NOMO-1 treated with DMSO at 0.1 percent for 48 hours (cell line): ENCODE measurements at regions not wholly inside any gene's neighbourhood (a gene's known extent, or its start where the extent isn't known, plus 50 kb on each side); places are given as distances from the start of the nearest gene placed in this dataset.
A peak's percentile ranks its signal among the peaks of the same experiment; 100 is the strongest.
"Not testable (repeated sequence)": the region's sequence is repeated elsewhere in the genome, so short reads cannot be mapped to it uniquely, and the experiment has no call there.

ENCODE experiments used
- DNase-seq: peaks from one replicate; lab custom pipeline; 2025; ENCODE audit not compliant: unreplicated experiment; lab: John Stamatoyannopoulos, UW

DNA sequence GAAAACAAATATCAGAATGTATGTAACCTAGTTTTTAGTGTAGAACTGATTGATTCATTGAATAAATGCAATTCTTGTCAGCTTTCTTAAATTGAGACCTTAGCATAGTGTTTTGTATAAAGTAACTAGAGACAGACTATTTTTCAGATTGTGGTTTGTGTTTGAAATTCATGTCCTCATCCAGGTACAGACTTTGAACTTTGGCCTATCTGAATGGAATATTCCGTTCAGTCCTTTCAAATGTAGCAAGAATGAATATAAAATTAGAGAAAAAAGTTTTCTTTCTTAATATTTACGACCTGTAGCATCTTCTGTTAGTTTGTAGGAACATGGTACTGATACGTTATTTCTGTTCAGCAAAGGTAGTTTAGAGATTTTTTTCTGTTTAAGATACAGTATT lies 378.4 kb upstream of the RGS6 start:
- no peak for DNase-seq

DNA sequence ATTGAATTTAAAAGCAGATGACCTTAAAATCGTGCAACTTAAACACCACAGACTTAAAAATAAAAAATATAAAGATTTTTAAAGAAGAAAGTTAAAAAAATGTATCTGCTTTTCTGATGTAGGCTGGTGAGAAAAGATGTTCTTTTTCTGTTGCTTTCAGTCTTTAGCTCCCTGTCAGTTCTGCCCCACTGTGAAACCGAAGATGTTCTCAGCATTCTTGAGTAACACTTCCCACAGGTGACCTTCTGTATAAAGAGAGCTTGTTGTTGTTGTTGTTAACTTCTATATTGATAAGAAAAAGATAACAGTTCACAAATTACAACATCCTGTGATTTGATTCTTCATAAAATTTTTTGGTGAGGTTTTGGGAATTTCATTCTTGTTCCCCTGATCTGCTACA lies 377.9 kb upstream of the RGS6 start:
- DNase-seq, result peak; percentile 17

DNA sequence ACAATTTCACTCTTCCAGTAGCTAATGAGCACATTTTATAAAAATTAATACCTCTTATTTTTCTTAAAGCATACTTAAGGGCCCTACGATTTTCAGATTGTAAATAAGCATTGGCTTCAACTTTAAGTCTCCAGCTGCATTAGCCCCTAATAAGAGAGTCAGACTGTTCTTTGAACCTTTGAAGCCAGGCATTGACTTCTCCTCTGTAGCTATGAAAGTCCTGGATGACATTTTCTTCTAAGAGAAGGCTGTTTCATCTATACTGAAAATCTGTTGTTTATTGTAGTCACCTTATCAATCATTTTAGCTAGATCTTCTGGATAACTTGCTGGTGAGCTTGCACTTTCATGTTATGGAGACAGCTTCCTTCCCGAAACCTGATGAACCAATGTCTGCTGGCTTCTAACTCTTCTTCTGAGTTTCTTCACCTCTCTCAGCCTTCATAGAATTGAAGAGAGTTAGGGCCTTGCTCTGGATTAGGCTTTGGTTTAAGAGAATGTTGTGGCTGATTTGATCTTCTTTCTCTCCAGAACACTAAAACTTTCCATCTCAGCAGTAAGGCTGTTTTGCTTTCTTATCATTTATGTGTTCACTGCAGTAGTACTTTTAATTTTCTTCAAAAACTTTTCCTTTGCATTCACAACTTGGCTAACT lies 377.1 kb upstream of the RGS6 start:
- DNase-seq, result no peak

DNA sequence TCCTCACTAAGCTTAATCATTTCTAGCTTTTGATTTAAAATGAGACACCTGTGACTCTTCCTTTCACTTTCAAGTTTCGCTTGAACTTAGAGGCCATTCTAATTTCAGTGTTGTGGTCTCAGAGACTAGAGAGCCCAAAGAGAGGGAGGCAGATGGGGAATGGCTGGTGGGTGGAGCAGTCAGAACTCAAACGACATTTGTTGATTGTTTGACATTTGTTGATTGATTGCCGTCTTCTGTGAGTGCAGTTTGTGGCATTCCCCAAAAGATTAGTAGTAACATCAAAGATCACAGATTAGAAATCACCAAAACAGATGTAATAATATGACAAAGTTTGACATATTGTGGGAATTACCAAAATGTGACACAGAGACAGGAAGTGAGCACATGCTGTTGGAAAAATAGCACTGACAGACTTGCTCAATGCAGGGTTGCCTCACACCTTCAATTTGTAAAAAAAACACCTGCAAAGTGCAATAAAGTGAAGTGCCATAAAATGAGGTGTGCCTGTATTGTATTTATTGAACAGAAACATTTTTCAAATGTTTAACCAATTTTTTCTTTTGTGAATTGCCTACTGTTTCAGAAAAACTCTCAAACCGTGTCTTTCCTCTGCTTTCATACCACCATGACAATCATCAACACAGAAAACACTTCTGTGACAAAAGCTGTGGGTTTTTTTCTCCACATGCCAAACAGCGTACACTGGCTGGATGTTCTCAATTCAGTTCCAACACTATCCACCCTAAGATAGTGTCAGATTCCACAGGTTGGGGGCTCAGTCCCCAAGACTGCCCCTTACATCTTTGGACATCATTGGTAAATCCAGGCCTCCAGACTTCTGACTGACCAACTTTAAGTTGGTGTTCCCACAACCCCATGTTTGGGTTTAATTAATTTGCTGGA lies 376.3 kb upstream of the RGS6 start:
- DNase-seq, result peak; percentile 67

DNA sequence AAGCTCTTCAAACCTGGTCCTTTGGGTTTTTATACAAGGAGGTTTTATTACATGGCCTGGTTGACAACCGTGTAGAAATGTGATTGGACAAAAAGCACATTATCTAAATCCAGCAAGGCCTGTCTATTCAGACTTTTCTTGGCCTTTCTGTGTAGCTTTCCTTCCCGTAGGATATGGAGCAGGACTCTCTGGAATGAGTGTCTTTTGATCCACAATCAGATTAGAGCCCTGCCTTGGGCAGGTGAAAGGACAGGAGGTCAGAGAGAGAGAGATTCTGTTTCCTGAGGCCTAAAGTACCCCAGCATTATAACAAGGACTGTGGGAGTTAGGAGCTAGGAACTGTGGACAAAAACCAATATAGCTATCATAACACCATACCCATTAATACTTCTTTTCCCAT lies 375.5 kb upstream of the RGS6 start:
- no peak for DNase-seq

DNA sequence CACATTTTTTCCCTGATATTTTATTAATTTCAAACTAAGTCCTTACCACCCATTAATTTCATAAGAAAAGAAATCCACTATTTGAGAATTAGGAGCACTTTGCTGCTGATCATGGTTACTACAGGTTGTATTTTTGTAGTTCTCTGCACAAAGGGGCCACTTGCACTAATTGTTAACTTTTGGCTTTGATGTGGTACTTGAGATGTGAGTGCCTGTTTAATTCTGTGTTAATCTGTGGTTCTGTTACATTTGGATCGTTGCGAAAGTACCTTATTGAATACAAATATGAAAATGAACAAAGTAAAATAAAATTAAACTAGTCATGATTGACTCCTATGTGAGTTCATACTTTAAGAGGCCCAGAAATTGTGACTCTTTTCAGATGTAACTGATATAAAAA lies 374.9 kb upstream of the RGS6 start:
- DNase-seq, result no peak

DNA sequence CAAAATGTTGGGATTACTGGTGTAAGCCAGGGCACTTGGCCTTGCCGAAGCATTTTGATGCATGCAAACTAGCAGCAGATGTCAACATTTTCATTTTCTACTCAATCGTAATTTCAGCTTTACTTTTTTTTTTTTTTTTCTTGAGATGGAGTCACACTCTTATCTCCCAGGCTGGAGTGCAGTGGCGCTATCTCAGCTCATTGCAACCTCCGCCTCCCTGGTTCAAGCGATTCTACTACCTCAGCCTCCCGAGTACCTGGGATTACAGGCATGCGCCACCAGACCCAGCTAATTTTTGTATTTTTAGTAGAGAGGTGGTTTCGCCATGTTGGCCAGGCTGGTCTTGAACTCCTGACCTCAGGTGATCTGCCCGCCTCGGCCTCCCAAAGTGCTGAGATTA lies 373.3 kb upstream of the RGS6 start:
- DNase-seq, result not testable (repeated sequence)

DNA sequence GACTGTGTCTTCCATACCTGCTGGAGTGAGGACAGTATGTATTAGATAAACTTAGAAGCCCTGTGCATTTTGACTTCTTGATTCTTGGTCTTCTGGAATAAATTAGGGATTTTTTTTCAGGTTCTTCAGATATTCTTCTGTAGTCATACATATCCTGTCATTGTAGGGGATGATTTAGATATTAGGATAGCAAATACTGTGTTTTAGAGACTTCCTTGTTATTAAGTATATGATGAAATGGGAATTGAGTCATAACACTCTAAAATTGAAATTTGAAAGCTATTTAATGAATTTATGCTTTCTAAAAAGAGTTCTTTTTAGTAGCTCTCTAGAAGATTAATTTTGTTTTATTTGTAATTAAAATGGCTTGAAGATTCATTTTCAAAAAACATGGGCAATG lies 371.5 kb upstream of the RGS6 start:
- no peak for DNase-seq

DNA sequence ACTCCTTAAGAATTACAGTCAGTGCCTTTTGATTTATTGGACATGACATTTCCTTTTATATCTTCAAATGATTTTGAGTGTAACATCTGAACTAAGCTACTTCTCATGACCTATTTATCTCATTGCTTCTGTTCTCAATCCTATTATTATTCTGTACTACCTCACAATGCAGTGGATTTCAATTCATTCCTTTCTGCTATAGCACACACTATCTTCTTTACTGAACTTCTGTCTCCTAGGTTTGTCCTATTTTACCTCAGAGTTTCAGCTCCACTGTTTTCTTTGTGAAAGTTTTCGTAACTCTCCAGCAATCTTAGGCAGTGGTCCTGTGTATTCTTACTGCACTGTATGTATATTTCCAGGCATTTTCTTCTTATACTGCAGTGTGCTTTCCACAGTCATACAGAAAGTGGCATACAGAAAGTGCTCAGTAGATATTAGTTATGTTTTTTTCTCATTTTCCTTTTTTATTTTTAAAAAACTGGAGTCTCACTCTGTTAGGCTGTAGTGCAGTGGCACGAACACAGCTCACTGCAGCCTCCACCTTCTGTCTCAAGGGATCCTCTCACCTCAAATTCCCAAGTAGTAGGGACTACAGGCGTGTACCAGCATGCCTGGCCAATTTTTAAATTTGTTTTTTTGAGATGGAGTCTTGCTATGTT lies 368.6 kb upstream of the RGS6 start:
- no peak for DNase-seq

DNA sequence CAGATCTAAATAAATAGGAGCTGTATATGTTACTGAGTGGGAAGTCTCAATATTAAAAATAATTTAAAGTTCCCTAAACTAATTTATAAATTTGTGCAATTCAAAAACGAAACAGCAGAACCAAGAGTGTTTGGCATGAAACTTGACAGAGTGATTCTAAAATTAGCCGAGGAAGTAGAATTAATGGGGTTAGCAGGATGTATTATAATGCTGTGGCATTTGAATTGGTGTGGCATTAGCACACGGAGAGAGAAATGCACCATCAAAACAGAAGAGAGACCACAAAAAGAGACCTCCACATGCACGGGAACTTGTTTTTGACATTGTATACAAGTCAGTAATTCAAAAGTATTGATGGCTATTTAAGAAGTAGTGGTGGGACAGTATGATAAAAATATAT lies 366.0 kb upstream of the RGS6 start:
- DNase-seq, result peak; percentile 61

DNA sequence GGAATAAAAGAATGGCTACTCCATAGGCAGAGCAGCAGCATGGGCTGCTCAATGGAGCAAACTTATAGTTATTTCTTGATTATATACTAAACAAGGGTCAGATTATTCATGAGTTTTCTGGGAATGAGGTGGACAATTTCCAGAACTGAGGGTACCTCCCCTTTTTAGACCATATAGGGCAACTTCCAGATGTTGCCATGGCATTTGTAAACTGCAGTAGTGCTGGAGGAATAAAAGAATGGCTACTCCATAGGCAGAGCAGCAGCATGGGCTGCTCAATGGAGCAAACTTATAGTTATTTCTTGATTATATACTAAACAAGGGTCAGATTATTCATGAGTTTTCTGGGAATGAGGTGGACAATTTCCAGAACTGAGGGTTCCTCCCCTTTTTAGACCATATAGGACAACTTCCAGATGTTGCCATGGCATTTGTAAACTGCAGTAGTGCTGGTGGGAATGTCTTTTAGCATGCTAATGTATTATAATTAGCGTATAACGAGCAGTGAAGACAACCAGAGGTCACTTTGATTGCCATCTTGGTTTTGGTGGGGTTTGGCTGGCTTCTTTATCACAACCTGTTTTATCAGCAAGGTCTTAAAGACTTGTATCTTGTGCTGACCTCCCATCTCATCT lies 364.6 kb upstream of the RGS6 start:
- DNase-seq, result not testable (repeated sequence)

DNA sequence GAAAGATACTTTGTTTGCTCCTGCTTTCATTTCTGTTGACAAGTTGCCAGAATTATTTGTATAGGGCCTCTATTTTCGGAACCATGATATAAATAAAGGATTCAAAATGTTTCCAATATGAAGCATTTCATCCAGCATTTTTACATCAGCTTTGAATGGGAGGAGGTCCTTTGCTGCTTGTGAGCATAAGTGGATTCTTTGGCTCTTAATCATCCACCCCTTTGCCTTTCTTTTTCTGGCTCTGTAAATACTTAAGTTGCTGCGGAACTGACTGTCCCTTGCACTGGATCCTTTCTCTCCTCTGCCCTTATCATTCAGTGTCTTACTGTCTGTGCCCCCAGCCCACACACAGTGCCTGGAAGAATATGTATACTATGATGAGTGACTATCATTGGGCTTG lies 357.3 kb upstream of the RGS6 start:
- no peak for DNase-seq

DNA sequence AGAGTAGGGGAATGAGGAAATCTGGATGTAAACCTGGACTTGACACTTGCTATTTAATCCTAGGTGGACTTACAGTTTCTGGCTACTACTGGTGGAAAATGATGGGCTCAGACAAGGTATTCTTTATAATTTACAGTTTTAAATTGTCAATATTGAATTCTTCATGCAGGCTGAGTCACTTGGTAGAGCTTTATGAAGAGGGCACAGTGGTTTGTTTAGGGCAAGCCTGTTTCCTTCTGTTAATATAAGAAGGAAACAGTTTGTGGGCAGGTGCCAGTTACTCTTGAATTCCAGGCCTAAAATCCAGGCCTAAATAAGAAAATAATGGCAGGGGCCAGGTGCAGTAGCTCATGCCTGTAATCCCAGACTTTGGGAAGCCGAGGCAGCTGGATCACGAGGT lies 355.8 kb upstream of the RGS6 start:
- DNase-seq, result no peak

DNA sequence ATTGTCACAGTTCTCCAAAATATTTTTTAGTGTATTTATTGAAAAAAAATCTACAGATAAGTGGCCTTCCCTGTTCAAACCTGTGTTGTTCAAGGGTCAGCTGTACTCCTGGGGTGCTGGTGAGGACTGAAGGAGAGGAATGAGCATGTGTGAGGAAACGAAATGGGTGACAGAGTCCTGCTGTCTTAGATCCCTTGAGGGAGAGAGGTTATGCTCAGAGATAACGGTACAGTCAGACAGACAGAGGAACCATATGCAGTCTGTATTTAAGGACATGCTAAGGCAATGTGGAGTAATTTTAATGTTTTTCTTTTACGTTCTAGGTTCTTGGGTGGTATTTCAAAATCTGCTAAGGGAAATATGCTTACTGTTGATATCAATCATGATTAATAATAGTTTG lies 352.9 kb upstream of the RGS6 start:
- DNase-seq, result no peak

DNA sequence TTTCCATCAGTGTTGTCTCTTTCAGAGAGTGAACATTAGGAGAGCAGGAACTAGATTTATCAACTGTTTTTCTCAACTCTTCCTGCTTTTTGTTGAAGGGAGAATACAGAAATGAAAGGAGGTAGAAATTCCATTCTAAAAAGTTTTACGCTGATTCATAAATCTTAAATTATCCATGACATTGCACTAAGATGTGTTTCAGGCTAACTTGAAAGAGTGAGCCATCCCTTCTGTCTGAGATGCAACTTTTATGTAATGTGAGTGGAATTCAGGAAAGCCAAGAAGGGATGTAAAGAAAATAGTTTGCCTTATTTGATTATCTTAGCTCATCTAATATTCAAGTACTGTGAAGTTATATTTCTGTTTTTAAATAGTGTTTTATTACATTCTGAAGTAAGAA lies 349.5 kb upstream of the RGS6 start:
- no peak for DNase-seq

DNA sequence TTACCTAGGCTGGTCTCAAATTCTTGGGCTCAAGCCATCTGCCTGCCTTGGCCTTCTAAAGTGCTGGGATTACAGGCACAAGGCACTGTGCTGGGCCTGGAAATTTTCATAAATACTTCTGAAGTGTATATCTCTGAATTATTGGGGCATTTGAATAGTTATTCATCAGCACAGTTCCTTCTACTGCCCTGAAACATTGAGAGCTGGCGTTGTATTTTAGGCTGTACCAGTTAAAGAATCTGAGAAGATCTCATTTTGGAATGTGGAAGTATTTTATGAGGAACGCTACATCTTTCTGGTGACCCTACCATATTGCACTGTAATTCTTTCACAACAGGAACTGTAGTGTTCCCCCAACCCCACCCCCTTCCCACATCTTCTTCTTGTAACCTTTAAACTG lies 349.0 kb upstream of the RGS6 start:
- peak; percentile 54 for DNase-seq

DNA sequence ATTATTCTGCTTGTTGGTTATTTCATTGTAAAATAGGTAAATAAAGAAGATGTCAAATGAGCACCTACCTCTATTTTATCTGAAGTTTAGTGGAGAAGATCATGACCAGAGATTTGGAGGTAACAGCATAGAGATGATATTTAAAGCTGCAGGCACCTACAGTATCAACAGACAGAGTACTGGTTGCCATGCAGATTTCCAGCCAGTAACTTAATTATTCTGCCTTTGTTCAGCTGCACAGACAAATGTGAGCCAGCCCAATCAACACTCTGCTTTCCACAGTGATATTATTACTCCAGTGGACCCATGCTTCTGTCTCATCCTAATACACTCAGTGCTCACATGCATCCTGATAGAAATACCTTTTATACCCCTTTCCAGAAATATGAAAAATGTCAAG lies 348.5 kb upstream of the RGS6 start:
- DNase-seq, result no peak

DNA sequence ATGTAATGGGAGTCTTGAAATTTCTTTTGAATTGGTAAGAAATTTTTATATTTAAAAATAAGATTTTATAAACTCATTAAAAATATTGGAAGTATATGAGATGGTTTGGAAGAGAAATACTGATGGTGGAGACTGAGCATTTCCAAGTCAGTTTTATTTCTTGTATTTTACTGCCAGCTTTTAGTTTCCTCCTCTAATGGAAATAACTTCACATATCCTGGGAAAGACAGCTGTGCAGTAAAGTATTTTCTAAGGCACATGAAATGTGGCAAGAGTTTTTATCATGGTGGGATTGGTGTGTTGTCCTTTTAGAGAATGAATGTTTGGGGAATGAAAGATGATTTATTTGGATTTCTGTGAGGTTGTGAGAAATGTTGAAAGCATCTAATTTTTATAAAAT lies 346.9 kb upstream of the RGS6 start:
- no peak for DNase-seq

DNA sequence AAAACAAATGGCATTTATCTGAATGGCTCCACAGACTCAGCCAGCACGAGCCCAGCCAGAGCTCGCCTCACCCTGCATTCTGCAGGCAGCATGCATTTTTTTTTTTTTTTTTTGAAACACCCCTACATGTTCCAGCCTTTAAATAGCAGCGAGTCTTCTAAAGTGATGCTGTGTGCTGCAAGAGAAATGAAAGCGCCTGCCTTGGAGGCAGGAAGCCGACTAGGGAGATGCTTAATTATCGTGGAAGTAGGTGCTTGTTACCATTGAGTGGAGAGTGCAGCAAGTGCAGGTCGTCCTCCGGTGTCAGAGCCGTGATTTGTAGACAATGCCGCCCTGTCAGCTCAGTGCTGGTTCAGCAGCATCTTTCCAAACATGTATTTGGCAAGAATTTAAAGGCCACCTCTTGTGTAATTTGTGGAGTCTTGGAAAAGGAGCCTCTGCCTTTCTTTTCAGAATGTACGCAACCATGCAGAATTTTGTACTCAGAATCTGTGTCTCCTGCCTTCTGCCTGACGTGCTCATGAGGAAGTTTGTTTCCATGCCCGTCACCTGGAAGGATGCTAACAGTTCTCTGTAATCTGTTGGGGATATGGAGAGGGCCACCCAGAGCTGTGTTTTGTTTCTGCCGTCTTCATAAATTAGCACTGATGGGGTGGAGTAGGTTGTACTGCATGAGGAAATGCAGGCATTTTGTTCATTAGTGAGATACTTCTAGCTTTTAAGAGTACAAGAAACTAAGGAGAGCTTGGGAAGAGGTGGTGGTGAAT lies 345.9 kb upstream of the RGS6 start:
- DNase-seq, result no peak

DNA sequence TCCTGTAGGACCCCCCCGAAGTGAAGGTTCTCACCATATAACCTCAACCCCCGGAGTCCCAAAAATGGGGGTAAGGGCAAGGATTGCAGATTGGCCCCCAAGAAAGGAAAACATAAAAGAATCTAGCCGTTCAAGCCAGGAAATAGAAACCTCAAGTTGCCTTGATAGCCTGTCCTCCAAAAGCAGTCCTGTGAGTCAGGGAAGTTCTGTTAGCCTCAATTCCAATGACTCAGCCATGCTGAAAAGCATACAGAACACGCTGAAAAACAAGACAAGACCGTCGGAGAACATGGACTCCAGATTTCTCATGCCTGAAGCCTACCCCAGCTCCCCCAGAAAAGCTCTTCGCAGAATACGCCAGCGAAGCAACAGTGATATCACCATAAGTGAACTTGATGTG lies 344.2 kb upstream of the RGS6 start:
- DNase-seq, result no peak
